HL-60 (cell line): ENCODE measurements at regions not wholly inside any gene's neighbourhood (a gene's known extent, or its start where the extent isn't known, plus 50 kb on each side); places are given as distances from the start of the nearest gene placed in this dataset.

ENCODE experiments used
- DNase-seq, 2 experiments: peaks; one replicate each; pipeline ENCODE4 v3.0.0-alpha.2; 2010 to 2020; ENCODE audit warnings: low read depth in 1 of 2, low spot score in 1 of 2
- H3K27ac ChIP-seq: fragments of 250-450 bp; sonication (Bioruptor Pico); replicated peaks from 2 replicates; pipeline ENCODE4 v1.5.1; 2020; ENCODE audit warnings: mild to moderate bottlenecking, moderate library complexity
- H3K27me3 ChIP-seq: fragments of 250-450 bp; sonication (Bioruptor Pico); 2 replicates; pipeline ENCODE4 v1.5.1; 2021; ENCODE audit warnings: mild to moderate bottlenecking, moderate library complexity; ENCODE audit not compliant: insufficient read depth, poor library complexity, severe bottlenecking
- H3K4me3 ChIP-seq: replicated peaks from 2 replicates; pipeline ENCODE4 v1.5.1; 2011; ENCODE audit warnings: mild to moderate bottlenecking, control low read depth, low read length; ENCODE audit not compliant: insufficient read depth
- CTCF ChIP-seq: IDR thresholded peaks from one replicate; pipeline ENCODE4 v1.5.1; 2011; ENCODE audit warnings: low read length, control low read depth, inconsistent platforms; ENCODE audit not compliant: insufficient read depth
- GABPA ChIP-seq: IDR thresholded peaks from 2 replicates; pipeline ENCODE4 v1.6.1; 2012; ENCODE audit warnings: low read depth
- POLR2AphosphoS5 ChIP-seq: IDR thresholded peaks from 2 replicates; pipeline ENCODE4 v1.6.1; 2012; ENCODE audit warnings: low read depth
- SPI1 ChIP-seq: IDR thresholded peaks from 2 replicates; pipeline ENCODE4 v1.6.1; 2012; ENCODE audit warnings: low read depth, mild to moderate bottlenecking, borderline replicate concordance
- TF ChIP-seq, protein P1 (sequence below): IDR thresholded peaks from 2 replicates; pipeline ENCODE4 v1.6.1; 2012; ENCODE audit warnings: low read depth; ENCODE audit not compliant: insufficient replicate concordance

DNA sequence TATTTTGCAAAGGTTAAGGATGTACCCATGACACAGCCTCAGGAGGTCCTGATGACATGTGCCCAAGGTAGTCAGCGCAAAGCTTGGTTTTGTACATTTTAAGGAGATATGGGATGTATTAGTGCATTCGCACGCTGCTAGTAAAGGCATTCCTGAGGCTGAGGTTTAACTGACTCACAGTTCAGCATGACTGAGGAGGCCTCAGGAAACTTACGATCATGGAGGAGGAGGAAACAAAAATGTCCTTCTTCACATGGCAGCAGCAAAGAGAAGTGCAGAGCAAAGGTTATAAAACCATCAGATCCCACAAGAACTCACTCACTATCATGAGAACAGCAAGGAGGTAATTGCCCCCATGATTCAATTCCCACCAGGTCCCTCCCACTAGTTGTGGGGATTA, 1017.4 kb downstream of the EFNB2 start:
- H3K4me3 ChIP-seq: no peak overlapping the region
- no peak for DNase-seq
- no peaks in the 10 kb centered on the region for H3K27me3 ChIP-seq
- TF ChIP-seq SPI1 (no peak), GABPA (no peak)
- H3K27ac ChIP-seq: no peak overlapping the region

- H3K27ac ChIP-seq: no peak overlapping the region
- H3K4me3 ChIP-seq: no peak overlapping the region
- no peak for TF ChIP-seq POLR2AphosphoS5
- TF ChIP-seq, protein P1, sequence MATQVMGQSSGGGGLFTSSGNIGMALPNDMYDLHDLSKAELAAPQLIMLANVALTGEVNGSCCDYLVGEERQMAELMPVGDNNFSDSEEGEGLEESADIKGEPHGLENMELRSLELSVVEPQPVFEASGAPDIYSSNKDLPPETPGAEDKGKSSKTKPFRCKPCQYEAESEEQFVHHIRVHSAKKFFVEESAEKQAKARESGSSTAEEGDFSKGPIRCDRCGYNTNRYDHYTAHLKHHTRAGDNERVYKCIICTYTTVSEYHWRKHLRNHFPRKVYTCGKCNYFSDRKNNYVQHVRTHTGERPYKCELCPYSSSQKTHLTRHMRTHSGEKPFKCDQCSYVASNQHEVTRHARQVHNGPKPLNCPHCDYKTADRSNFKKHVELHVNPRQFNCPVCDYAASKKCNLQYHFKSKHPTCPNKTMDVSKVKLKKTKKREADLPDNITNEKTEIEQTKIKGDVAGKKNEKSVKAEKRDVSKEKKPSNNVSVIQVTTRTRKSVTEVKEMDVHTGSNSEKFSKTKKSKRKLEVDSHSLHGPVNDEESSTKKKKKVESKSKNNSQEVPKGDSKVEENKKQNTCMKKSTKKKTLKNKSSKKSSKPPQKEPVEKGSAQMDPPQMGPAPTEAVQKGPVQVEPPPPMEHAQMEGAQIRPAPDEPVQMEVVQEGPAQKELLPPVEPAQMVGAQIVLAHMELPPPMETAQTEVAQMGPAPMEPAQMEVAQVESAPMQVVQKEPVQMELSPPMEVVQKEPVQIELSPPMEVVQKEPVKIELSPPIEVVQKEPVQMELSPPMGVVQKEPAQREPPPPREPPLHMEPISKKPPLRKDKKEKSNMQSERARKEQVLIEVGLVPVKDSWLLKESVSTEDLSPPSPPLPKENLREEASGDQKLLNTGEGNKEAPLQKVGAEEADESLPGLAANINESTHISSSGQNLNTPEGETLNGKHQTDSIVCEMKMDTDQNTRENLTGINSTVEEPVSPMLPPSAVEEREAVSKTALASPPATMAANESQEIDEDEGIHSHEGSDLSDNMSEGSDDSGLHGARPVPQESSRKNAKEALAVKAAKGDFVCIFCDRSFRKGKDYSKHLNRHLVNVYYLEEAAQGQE: no peak
- TF ChIP-seq SPI1: no peak
- no peak for TF ChIP-seq GABPA
- no peak for TF ChIP-seq CTCF
- no peaks in the 10 kb centered on the region for H3K27me3 ChIP-seq
- DNase-seq: no peak
Measured at GRCh38 chr13:105514401-105514800, 1021.1 kb downstream of the EFNB2 start.

DNA sequence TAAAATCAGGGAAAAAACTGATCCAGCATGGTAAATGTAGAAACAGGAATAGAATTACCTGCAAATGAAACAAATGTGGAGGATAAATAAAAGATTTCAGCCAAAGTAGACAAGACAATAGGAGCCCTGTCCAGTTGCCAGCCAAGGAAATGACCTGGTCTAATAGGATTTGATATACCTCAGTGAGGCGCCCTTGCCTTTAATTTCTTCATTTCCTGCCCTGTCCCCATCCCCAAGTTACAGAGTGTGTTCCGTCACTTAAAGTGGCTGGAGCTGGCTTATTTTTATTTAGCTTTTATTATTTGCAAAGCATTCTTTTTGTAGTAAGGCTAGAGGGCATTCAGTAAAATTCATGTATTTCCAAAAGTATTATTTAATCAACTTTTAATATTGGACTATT, 1022.0 kb downstream of the EFNB2 start:
- Histone ChIP-seq H3K4me3 (no peak overlapping the region), H3K27me3 (no peaks in the 10 kb centered on the region), H3K27ac (no peak overlapping the region)
- no peak for DNase-seq
- TF ChIP-seq CTCF (no peak), POLR2AphosphoS5 (no peak), SPI1 (no peak)

DNA sequence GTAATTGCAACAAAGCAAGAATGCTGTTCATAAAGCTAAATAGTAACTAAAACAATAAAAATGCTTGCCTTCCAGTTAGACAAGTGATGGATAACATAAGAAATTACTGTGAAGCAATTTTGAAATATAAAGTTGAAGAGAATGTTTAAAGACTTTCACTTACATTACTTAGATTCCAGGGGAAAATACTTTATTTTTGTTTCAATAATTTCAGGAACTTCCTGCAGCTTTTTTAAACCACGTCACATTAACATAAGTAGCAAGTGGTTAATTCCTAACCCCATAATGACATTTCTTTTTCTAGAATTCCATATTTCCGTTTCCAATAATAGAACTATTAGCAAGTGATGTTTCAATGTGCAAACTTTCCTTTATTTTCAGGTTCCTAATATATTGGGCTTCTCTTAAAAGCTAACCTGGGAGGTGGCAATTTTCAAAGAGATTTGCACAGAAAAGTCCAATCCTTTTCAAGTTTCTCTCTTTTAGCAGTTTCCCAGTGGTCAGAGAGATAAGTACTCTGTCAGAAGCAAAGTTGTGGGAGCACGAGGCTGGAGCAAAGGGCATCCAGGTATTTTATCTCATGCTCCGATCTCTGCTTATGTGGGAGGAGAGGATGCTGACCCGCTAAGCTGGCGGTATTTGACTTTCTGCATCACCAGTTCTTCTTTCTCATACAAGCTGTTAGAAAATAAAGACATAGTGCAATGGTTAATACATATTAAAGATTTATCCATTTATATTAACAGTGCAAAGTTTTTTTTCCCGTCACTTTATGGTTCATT, 1025.3 kb downstream of the EFNB2 start:
- no peak overlapping the region for H3K4me3 ChIP-seq
- DNase-seq: no peak
- no peak overlapping the region for H3K27ac ChIP-seq
- H3K27me3 ChIP-seq: no peaks in the 10 kb centered on the region
- no peak for TF ChIP-seq POLR2AphosphoS5
- no peak for TF ChIP-seq SPI1
- TF ChIP-seq CTCF: no peak
- TF ChIP-seq, protein P1: no peak
- TF ChIP-seq GABPA: no peak
